Coronary artery (tissue), 2 donors: ENCODE measurements at regions not wholly inside any gene's neighbourhood (a gene's known extent, or its start where the extent isn't known, plus 50 kb on each side); places are given as distances from the start of the nearest gene placed in this dataset.

Experiments used
- DNase-seq: peaks from one replicate; pipeline ENCODE4 v3.0.0-alpha.2; 2017; ENCODE audit warnings: low spot score
- H3K27ac ChIP-seq, 2 donors: fragments of 200-600 bp; sonication (generic); one replicate each; pipeline ENCODE4 v1.5.1; 2016 to 2019
- H3K4me3 ChIP-seq: fragments of 200-600 bp; sonication (generic); 2 replicates; pipeline ENCODE4 v1.5.1; 2016; ENCODE audit warnings: mild to moderate bottlenecking, moderate library complexity
- TF ChIP-seq, protein P1 (sequence below): fragments of 200-600 bp; sonication (generic); IDR thresholded peaks from one replicate; pipeline ENCODE4 v1.5.1; 2019; ENCODE audit warnings: antibody characterized with exemption

DNA sequence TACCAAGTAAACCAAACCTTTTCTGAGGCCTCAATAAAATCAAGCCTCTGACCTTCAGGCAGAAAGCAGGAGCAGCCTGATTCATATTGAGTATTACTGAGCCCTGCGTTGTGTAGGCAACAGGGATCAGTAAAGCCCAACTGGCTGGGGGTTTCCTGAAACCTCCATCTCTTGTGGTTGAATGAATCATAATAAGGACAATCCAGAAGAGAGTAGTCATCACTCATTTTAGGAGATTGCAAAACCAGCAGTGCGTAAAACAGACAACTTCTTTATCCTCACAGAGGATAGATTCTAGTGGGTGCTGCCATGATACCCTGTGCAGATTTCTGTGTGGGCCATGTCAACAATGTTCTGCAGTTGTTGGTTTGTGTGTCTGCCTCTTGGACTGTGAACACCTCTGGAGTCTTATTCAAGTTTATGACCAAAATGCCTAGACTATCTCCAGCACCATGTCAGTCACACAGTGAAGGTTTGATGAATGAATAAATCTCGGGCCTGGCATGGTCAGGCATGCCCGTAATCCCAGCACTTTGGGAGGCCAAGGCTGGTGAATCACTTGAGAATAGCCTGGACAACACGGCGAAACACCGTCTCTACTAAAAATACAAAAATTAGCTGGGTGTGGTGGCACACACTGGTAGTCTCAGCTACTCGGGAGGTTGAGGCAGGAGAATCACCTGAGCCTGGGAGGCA, 51.8 kb upstream of the RAB27B start:
- H3K27ac ChIP-seq, result peak overlapping the region in 1 of 2 donors; percentile 63
- no peak overlapping the region for H3K4me3 ChIP-seq
- TF ChIP-seq, protein P1, sequence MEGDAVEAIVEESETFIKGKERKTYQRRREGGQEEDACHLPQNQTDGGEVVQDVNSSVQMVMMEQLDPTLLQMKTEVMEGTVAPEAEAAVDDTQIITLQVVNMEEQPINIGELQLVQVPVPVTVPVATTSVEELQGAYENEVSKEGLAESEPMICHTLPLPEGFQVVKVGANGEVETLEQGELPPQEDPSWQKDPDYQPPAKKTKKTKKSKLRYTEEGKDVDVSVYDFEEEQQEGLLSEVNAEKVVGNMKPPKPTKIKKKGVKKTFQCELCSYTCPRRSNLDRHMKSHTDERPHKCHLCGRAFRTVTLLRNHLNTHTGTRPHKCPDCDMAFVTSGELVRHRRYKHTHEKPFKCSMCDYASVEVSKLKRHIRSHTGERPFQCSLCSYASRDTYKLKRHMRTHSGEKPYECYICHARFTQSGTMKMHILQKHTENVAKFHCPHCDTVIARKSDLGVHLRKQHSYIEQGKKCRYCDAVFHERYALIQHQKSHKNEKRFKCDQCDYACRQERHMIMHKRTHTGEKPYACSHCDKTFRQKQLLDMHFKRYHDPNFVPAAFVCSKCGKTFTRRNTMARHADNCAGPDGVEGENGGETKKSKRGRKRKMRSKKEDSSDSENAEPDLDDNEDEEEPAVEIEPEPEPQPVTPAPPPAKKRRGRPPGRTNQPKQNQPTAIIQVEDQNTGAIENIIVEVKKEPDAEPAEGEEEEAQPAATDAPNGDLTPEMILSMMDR, result no peak
- no peak for DNase-seq

DNA sequence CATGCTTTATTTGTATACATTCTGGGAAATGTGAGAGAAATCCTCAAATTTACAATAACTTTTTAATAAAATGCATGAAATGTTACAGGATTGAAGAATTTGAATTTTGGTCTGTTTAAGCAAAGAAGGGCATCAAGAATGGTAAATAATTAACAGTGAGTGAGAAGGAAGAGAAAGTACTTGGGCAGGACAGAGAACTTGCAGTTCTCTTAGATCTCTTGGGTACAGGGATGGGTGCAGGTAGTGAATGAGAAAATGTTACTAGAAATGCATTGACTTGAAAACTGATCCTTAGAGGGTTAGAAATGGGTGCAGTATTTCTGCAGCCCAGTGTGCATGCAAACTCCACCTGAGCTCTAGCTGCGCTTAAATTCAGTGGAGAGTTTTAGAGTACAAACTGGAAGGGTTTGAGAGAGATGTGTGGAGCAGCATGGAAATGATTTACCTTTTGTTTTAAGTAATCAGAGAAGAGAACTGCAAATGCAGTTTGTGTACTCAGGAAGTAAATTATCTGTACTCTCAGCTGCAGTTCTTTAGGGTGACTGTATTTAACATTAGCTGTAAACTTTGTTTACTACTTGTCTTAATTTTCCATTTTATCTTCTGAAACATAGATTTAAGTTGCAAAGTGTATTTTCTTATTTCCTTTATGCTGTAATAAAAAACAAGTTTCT, 51.0 kb upstream of the RAB27B start:
- Histone ChIP-seq H3K27ac (no peak overlapping the region), H3K4me3 (no peak overlapping the region)
- TF ChIP-seq, protein P1, result no peak
- no peak for DNase-seq

DNA sequence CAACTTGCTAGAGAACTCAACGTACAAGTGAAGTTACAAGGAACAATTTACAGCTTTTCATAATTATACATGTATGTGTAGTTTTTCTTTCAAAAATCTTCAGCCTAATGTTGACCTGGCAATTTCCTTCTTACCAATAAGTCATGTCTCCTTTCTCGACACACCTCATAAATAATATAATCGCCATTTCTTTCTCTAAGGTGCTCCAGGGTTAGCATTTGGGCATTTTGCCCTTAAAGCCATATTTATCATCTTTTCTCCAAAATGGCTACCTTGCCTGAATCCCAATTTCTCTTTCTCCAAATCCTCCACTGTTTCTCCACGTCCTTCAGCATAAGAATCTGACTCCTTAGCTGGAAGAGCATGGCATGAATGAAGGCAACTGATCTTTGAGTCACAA, 50.3 kb upstream of the RAB27B start:
- TF ChIP-seq, protein P1, result no peak
- H3K27ac ChIP-seq, result no peak overlapping the region
- no peak overlapping the region for H3K4me3 ChIP-seq
- no peak for DNase-seq
